Right lobe of liver (tissue), 6 donors: ENCODE measurements at regions not wholly inside any gene's neighbourhood (a gene's known extent, or its start where the extent isn't known, plus 50 kb on each side); places are given as distances from the start of the nearest gene placed in this dataset.

Experiments used
- ATAC-seq, 4 donors: fragments of 200-7000 bp; cut with Tn5 transposase; one replicate each; pipeline ENCODE4 v1.9.1; 2020; ENCODE audit warnings: mild to moderate bottlenecking in 4 of 4, moderate library complexity in 4 of 4
- DNase-seq, 3 donors: peaks; one replicate each; pipeline ENCODE4 v3.0.0-alpha.2; 2020
- H3K27ac ChIP-seq, 3 donors: fragments of 200-600 bp; one replicate each; pipeline ENCODE4 v1.8.0; 2022
- H3K27me3 ChIP-seq, 2 donors: fragments of 200-600 bp; one replicate each; pipeline ENCODE4 v1.8.0; 2022
- H3K36me3 ChIP-seq, 4 donors: fragments of 200-600 bp; sonication (generic) in 1 of 4; one replicate each; pipeline versions ENCODE4 v1.5.1 to v1.8.0; 2017 to 2022; ENCODE audit warnings: control low read depth in 1 of 4
- H3K4me1 ChIP-seq, 4 donors: fragments of 200-600 bp; sonication (generic) in 1 of 4; one replicate each; pipeline versions ENCODE4 v1.5.1 to v1.8.0; 2017 to 2022; ENCODE audit warnings: control low read depth in 1 of 4
- H3K4me3 ChIP-seq, 3 donors: fragments of 200-600 bp; one replicate each; pipeline ENCODE4 v1.8.0; 2022
- H3K9me3 ChIP-seq, 4 donors: fragments of 200-600 bp; sonication (generic) in 1 of 4; one replicate each; pipeline versions ENCODE4 v1.5.1 to v1.8.0; 2017 to 2022; ENCODE audit warnings: control low read depth in 1 of 4
- POLR2A ChIP-seq: fragments of 450-650 bp; IDR thresholded peaks from one replicate; pipeline ENCODE4 v1.6.1; 2017; ENCODE audit warnings: antibody characterized with exemption, mild to moderate bottlenecking
- WGBS: methylation state at CpG from one replicate; pipeline ENCODE4 v1.1.6; 2018; ENCODE audit warnings: low coverage, low lambda C conversion rate; ENCODE audit not compliant: insufficient coverage; ENCODE audit errors: missing lambda C conversion rate; 5-methylcytosine and 5-hydroxymethylcytosine counted together
- intact Hi-C, 2 donors: fragments of 100-400 bp; cut with DNase I; formaldehyde crosslinking; loops; one replicate each; pipeline versions ENCODE4 v1.11.2 to v1.14.1; 2022
- TF ChIP-seq, protein P1 (sequence below), 4 donors: fragments of 200-600 bp in 3 of 4; fragments of 450-650 bp in 1 of 4; IDR thresholded peaks; one replicate each; pipeline versions ENCODE4 v1.5.1 to v1.8.0; 2016 to 2022; ENCODE audit warnings: antibody characterized with exemption in 4 of 4, mild to moderate bottlenecking in 2 of 4
- donor health status: DM: no; HTN: yes; CAD: no.
- donor health status: DM: no; HTN: no; CAD: no.
- donor health status: DM: no; HTN: no; CAD: no.
- donor health status: DM: no; HTN: yes; CAD: no.
- donor health status: DM: no; HTN: yes; CAD: no.

DNA sequence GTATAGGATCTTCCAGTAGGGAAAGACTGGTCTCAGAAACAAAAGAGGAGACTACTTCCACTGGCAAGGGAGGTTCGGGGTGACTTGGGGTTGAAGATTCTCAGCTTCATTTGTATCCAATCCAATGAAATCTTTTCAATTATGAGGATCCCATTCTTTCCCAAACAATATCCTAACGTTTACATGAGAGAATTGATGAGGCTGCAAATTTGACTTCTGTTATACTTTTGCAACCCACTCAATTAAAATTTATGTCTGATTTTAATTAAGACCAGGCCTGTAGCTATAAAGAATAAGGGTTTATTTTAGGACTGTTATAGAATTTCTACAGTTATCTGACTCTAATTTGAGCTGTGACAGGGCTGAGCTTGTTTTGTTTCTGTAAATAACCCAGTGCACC lies 251.5 kb downstream of the ANKRD7 start:
- ATAC-seq (no peak), DNase-seq (no peak)
- intact Hi-C loops: no loop called here
- TF ChIP-seq, protein P1, sequence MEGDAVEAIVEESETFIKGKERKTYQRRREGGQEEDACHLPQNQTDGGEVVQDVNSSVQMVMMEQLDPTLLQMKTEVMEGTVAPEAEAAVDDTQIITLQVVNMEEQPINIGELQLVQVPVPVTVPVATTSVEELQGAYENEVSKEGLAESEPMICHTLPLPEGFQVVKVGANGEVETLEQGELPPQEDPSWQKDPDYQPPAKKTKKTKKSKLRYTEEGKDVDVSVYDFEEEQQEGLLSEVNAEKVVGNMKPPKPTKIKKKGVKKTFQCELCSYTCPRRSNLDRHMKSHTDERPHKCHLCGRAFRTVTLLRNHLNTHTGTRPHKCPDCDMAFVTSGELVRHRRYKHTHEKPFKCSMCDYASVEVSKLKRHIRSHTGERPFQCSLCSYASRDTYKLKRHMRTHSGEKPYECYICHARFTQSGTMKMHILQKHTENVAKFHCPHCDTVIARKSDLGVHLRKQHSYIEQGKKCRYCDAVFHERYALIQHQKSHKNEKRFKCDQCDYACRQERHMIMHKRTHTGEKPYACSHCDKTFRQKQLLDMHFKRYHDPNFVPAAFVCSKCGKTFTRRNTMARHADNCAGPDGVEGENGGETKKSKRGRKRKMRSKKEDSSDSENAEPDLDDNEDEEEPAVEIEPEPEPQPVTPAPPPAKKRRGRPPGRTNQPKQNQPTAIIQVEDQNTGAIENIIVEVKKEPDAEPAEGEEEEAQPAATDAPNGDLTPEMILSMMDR (IDR thresholded peaks at IDR 0.05): no peak
- no peak for TF ChIP-seq POLR2A
- H3K27ac ChIP-seq: no peak overlapping the region
- H3K4me3 ChIP-seq: no peak overlapping the region
- H3K36me3 ChIP-seq: no peaks in the 10 kb centered on the region
- WGBS: 35% methylated on average over 2 of the region's 2 CpGs
- H3K27me3 ChIP-seq: no peaks in the 10 kb centered on the region
- no peaks in the 10 kb centered on the region for H3K9me3 ChIP-seq
- no peaks in the 10 kb centered on the region for H3K4me1 ChIP-seq

DNA sequence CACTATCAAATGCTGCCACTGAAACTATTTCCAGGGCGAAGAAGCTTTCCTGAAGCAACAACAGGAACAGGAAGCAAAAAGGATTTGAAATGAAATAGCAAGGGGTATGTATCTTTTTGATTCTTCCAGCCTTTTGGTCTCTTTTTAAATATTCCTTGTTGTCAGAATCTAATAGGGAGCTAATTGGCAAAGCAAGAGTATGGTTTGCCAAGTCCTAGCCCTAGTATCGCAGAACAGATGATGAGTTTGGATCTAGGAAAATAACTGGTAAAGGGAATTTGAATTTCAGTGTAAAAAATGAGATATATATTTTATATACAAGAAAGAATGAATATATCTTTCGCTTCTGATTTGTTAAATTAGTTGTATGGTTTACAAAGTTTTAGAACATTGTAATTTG lies 252.5 kb downstream of the ANKRD7 start:
- DNase-seq: no peak
- TF ChIP-seq, protein P1 (IDR thresholded peaks at IDR 0.05): no peak
- TF ChIP-seq POLR2A: no peak
- no peaks in the 10 kb centered on the region for H3K4me1 ChIP-seq
- no peaks in the 10 kb centered on the region for H3K9me3 ChIP-seq
- no peaks in the 10 kb centered on the region for H3K36me3 ChIP-seq
- intact Hi-C loops: no loop called here
- no peak overlapping the region for H3K27ac ChIP-seq
- no peak overlapping the region for H3K4me3 ChIP-seq
- 47% methylated on average over 3 of the region's 3 CpGs for WGBS
- no peak for ATAC-seq
- H3K27me3 ChIP-seq: no peaks in the 10 kb centered on the region

DNA sequence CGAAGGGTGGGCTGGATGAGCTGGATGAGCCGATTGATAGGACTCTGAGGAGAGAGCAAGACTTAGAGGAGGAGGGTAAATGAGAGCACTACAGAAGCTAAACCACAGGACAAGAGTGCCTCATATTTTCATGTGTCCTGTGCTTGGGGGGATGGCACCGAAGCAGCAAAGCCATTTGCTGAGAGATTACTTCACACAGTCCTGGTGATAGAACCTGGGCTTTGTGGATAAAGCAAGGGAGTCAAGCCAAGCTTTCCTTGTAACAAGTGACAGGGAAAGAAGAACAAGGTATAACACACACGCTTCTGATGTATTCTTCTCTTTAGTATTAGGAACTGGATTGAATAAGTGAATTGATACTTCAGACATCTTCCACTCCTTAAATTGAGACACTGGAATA lies 253.7 kb downstream of the ANKRD7 start:
- no peak overlapping the region for H3K27ac ChIP-seq
- no peak for TF ChIP-seq POLR2A
- TF ChIP-seq, protein P1 (IDR thresholded peaks at IDR 0.05): no peak
- intact Hi-C loops: no loop called here
- H3K4me1 ChIP-seq: no peaks in the 10 kb centered on the region
- H3K27me3 ChIP-seq: no peaks in the 10 kb centered on the region
- WGBS: 54% methylated on average over 3 of the region's 4 CpGs
- ATAC-seq (no peak), DNase-seq (no peak)
- no peaks in the 10 kb centered on the region for H3K36me3 ChIP-seq
- no peak overlapping the region for H3K4me3 ChIP-seq
- no peaks in the 10 kb centered on the region for H3K9me3 ChIP-seq

DNA sequence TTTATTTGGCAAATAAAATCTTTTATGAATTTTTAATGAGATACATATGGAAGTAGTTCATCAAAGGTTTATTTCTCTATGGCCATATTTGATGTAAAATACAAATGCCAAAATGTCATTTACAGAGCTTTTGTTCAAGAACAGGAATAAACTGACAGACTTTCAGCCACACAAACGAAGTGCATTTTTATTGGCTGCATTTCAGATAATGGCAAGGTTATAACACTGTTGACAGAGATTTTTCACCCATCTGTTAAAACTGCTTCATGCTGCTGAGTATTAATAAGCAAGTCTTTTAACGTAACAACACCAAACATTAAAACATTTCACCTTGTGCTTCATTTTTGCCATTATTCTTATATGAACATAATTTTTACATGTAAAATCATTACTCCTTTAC lies 254.4 kb downstream of the ANKRD7 start:
- DNase-seq: no peak
- Histone ChIP-seq H3K4me3 (no peak overlapping the region), H3K27me3 (no peaks in the 10 kb centered on the region), H3K36me3 (no peaks in the 10 kb centered on the region), H3K9me3 (no peaks in the 10 kb centered on the region), H3K4me1 (no peaks in the 10 kb centered on the region), H3K27ac (no peak overlapping the region)
- TF ChIP-seq, protein P1 (IDR thresholded peaks at IDR 0.05): no peak
- no peak for TF ChIP-seq POLR2A
- intact Hi-C loops: no loop called here
- ATAC-seq: no peak
- WGBS: 32% methylated on average over 2 of the region's 2 CpGs

DNA sequence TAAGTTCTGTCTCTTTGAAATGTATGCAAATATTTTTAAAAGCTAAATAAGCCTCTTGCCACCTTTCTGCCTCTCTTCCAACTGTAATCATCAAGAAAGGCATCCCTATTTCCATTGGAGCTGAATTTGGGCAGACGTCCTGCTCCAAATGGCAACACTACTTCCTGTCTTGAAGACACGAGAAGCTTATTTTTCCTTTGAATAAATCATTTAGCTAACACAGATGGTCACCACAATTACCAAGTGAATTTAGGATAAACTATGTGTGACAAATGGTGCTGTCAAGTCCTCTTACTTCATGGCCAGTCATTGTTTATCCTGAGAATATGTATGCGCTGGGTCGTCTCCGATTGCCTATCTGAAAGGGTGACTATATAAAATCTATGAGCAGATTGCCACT lies 268.0 kb downstream of the ANKRD7 start:
- Histone ChIP-seq H3K4me3 (no peak overlapping the region), H3K36me3 (no peaks in the 10 kb centered on the region), H3K9me3 (no peaks in the 10 kb centered on the region), H3K27ac (no peak overlapping the region), H3K27me3 (no peaks in the 10 kb centered on the region), H3K4me1 (no peaks in the 10 kb centered on the region)
- intact Hi-C loops: no loop called here
- DNase-seq (no peak), ATAC-seq (no peak)
- 50% methylated on average over 5 of the region's 5 CpGs for WGBS
- TF ChIP-seq, protein P1 (IDR thresholded peaks at IDR 0.05): no peak
- TF ChIP-seq POLR2A: no peak
